KMS-11 (cell line): ENCODE measurements at regions not wholly inside any gene's neighbourhood (a gene's known extent, or its start where the extent isn't known, plus 50 kb on each side); places are given as distances from the start of the nearest gene placed in this dataset.

Experiments
- H2AFZ ChIP-seq: fragments of 200-600 bp; sonication (generic); 2 replicates; pipeline ENCODE4 v1.6.1; 2016; ENCODE audit warnings: antibody characterized with exemption, mixed run types, low read depth
- H3K27ac ChIP-seq: fragments of 200-600 bp; sonication (generic); 2 replicates; pipeline ENCODE4 v1.6.1; 2016; ENCODE audit warnings: mild to moderate bottlenecking, mixed run types
- H3K27me3 ChIP-seq: fragments of 200-600 bp; sonication (generic); 2 replicates; pipeline ENCODE4 v1.6.1; 2017; ENCODE audit warnings: mild to moderate bottlenecking, low read depth, mixed run types, moderate library complexity; ENCODE audit not compliant: insufficient read depth
- H3K36me3 ChIP-seq: fragments of 200-600 bp; sonication (generic); 2 replicates; pipeline ENCODE4 v1.6.1; 2017; ENCODE audit warnings: mild to moderate bottlenecking, mixed run types; ENCODE audit not compliant: insufficient read depth
- H3K4me1 ChIP-seq: fragments of 200-600 bp; sonication (generic); 2 replicates; pipeline ENCODE4 v1.6.1; 2016; ENCODE audit warnings: mild to moderate bottlenecking, low read depth, mixed run types; ENCODE audit not compliant: poor library complexity, severe bottlenecking
- H3K4me2 ChIP-seq: fragments of 200-600 bp; sonication (generic); 2 replicates; pipeline ENCODE4 v1.7.0; 2016; ENCODE audit warnings: mild to moderate bottlenecking, mixed run types
- H3K4me3 ChIP-seq: fragments of 200-600 bp; sonication (generic); IDR thresholded peaks from 2 replicates; pipeline ENCODE4 v1.6.1; 2017; ENCODE audit warnings: low read depth, low read length, mixed read lengths; ENCODE audit not compliant: insufficient read depth
- H3K79me2 ChIP-seq: fragments of 200-600 bp; sonication (generic); 2 replicates; pipeline ENCODE4 v1.6.1; 2016; ENCODE audit warnings: low read depth, mixed run types; ENCODE audit not compliant: insufficient read depth
- H3K9ac ChIP-seq: fragments of 200-600 bp; sonication (generic); 2 replicates; pipeline ENCODE4 v1.6.1; 2016; ENCODE audit warnings: mild to moderate bottlenecking, mixed run types
- H4K20me1 ChIP-seq: fragments of 200-600 bp; sonication (generic); 2 replicates; pipeline ENCODE4 v1.6.1; 2016; ENCODE audit warnings: mild to moderate bottlenecking, mixed run types; ENCODE audit not compliant: insufficient read depth
- TF ChIP-seq, protein P1 (sequence below): fragments of 200-600 bp; sonication (generic); conservative IDR thresholded peaks from 2 replicates; pipeline ENCODE4 v1.6.1; 2017; ENCODE audit warnings: low read depth, mild to moderate bottlenecking, antibody characterized with exemption, low read length, moderate library complexity, mixed read lengths

GRCh38 chr2:10972683-10973433 is 61.1 kb downstream of the KCNF1 start:
- H3K4me3 ChIP-seq = no peak overlapping the region
- H3K4me2 ChIP-seq = no peak overlapping the region
- no peaks in the 10 kb centered on the region for H3K36me3 ChIP-seq
- H4K20me1 ChIP-seq = no peaks in the 10 kb centered on the region
- no peaks in the 10 kb centered on the region for H3K27me3 ChIP-seq
- H2AFZ ChIP-seq = no peak overlapping the region
- H3K4me1 ChIP-seq = no peaks in the 10 kb centered on the region
- H3K9ac ChIP-seq = no peak overlapping the region
- TF ChIP-seq, protein P1, sequence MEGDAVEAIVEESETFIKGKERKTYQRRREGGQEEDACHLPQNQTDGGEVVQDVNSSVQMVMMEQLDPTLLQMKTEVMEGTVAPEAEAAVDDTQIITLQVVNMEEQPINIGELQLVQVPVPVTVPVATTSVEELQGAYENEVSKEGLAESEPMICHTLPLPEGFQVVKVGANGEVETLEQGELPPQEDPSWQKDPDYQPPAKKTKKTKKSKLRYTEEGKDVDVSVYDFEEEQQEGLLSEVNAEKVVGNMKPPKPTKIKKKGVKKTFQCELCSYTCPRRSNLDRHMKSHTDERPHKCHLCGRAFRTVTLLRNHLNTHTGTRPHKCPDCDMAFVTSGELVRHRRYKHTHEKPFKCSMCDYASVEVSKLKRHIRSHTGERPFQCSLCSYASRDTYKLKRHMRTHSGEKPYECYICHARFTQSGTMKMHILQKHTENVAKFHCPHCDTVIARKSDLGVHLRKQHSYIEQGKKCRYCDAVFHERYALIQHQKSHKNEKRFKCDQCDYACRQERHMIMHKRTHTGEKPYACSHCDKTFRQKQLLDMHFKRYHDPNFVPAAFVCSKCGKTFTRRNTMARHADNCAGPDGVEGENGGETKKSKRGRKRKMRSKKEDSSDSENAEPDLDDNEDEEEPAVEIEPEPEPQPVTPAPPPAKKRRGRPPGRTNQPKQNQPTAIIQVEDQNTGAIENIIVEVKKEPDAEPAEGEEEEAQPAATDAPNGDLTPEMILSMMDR = no peak
- H3K79me2 ChIP-seq = no peaks in the 10 kb centered on the region
- H3K27ac ChIP-seq = no peak overlapping the region

- H4K20me1 ChIP-seq = no peaks in the 10 kb centered on the region
- H3K4me2 ChIP-seq = no peak overlapping the region
- no peaks in the 10 kb centered on the region for H3K27me3 ChIP-seq
- no peak overlapping the region for H3K27ac ChIP-seq
- no peaks in the 10 kb centered on the region for H3K36me3 ChIP-seq
- H2AFZ ChIP-seq = no peak overlapping the region
- no peak overlapping the region for H3K9ac ChIP-seq
- H3K79me2 ChIP-seq = no peaks in the 10 kb centered on the region
- no peaks in the 10 kb centered on the region for H3K4me1 ChIP-seq
- TF ChIP-seq, protein P1 = no peak
- no peak overlapping the region for H3K4me3 ChIP-seq
Measured at GRCh38 chr2:10973766-10974165, 62.0 kb downstream of the KCNF1 start.

DNA sequence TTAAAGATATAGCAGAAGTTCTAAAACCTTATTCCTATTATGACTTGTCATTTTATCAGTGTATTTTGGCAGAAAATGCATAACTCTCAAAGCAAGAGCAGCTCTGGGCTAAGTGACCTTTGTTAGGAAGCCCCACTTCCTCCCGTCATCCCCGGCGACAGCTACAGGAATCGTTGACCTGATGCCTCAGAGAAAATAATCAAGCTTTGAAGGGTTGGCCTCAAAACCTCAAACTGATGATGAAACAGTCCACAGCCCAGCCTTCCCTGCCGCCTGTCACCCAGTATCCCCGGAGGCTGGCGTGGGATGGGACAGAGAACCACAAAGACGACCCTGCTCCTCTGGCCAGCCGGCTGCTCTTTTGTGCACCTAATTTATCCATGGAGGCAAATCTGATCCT is 65.3 kb downstream of the KCNF1 start:
- H3K27ac ChIP-seq = no peak overlapping the region
- H3K4me2 ChIP-seq = no peak overlapping the region
- H2AFZ ChIP-seq = no peak overlapping the region
- H3K4me3 ChIP-seq = no peak overlapping the region
- no peaks in the 10 kb centered on the region for H3K36me3 ChIP-seq
- TF ChIP-seq, protein P1 = no peak
- H3K27me3 ChIP-seq = no peaks in the 10 kb centered on the region
- H3K9ac ChIP-seq = no peak overlapping the region
- H4K20me1 ChIP-seq = no peaks in the 10 kb centered on the region
- H3K79me2 ChIP-seq = no peaks in the 10 kb centered on the region
- no peaks in the 10 kb centered on the region for H3K4me1 ChIP-seq

DNA sequence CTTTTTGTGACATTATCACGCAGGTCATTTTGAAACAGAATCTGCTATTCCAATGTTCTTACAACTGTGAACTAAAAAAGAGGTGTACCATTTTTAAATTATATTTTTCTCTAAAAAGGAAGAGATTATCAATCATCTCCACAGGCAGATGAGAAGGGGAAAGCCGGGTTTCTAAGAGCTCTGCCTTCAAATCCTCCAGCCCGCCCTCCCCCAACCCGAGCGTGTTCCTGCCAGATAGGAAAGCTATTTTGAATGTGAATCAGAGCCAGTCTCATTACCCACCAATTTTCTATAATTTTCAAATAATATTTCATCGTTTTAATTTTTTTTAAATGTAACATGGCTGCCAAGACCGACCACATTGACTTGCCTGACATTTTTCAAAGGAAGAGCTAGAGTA is 65.9 kb downstream of the KCNF1 start:
- Histone ChIP-seq H3K27ac (no peak overlapping the region), H3K4me1 (no peaks in the 10 kb centered on the region), H3K27me3 (no peaks in the 10 kb centered on the region), H4K20me1 (no peaks in the 10 kb centered on the region), H3K4me3 (no peak overlapping the region), H3K4me2 (no peak overlapping the region), H3K9ac (no peak overlapping the region), H3K36me3 (no peaks in the 10 kb centered on the region), H2AFZ (no peak overlapping the region), H3K79me2 (no peaks in the 10 kb centered on the region)
- TF ChIP-seq, protein P1 = no peak
